Adrenal gland (tissue), 9 donors: ENCODE measurements at regions not wholly inside any gene's neighbourhood (a gene's known extent, or its start where the extent isn't known, plus 50 kb on each side); places are given as distances from the start of the nearest gene placed in this dataset.
"Not testable (repeated sequence)": the region's sequence is repeated elsewhere in the genome, so short reads cannot be mapped to it uniquely, and the experiment has no call there.

ENCODE experiments used
- DNase-seq, 7 donors: peaks; one replicate each; pipeline ENCODE4 v3.0.0-alpha.2; 2019 to 2020
- H3K27ac ChIP-seq, 5 donors: fragments of 200-600 bp; sonication (generic) in 4 of 5; 1 replicate in 3 of 5; 2 replicates in 2 of 5; pipeline versions ENCODE4 v1.5.1 to v1.8.0; 2016 to 2020; ENCODE audit warnings: mild to moderate bottlenecking in 1 of 5
- H3K27me3 ChIP-seq: fragments of 200-600 bp; 2 replicates; pipeline ENCODE4 v1.8.0; 2021
- H3K36me3 ChIP-seq, 2 donors: fragments of 200-600 bp; replicated peaks in 1 of 2; 1 replicate in 1 of 2; 2 replicates in 1 of 2; pipeline versions ENCODE4 v1.5.1 to v1.8.0; 2018 to 2022
- H3K4me1 ChIP-seq, 2 donors: fragments of 200-600 bp; replicated peaks in 1 of 2; 1 replicate in 1 of 2; 2 replicates in 1 of 2; pipeline versions ENCODE4 v1.5.1 to v1.8.0; 2018 to 2021
- H3K4me3 ChIP-seq, 4 donors: fragments of 200-600 bp; sonication (generic) in 3 of 4; one replicate each; pipeline ENCODE4 v1.5.1; 2016 to 2018
- H3K9me3 ChIP-seq, 3 donors: fragments of 200-600 bp; sonication (generic) in 1 of 3; replicated peaks in 1 of 3; 1 replicate in 2 of 3; 2 replicates in 1 of 3; pipeline versions ENCODE4 v1.5.1 to v1.8.0; 2016 to 2021
- CTCF ChIP-seq, 6 experiments: fragments of 450-650 bp in 4 of 6; fragments of 200-600 bp in 2 of 6; sonication (generic) in 1 of 6; IDR thresholded peaks; 1 replicate in 5 of 6; 2 replicates in 1 of 6; pipeline versions ENCODE4 v1.5.1 to v1.8.0; 2016 to 2021; ENCODE audit warnings: antibody characterized with exemption in 6 of 6, mild to moderate bottlenecking in 2 of 6, moderate library complexity in 1 of 6
- POLR2A ChIP-seq, 2 donors: fragments of 450-650 bp; IDR thresholded peaks; one replicate each; pipeline ENCODE4 v1.6.1; 2017; ENCODE audit warnings: antibody characterized with exemption in 2 of 2, mild to moderate bottlenecking in 2 of 2, moderate library complexity in 1 of 2
- WGBS, 4 donors: extraction: QIAGEN DNeasy Blood & Tissue Kit in 2 of 4; methylation state at CpG; one replicate each; pipeline versions ENCODE4 v1.1.5 to v1.1.7; 2013 to 2017; 5-methylcytosine and 5-hydroxymethylcytosine counted together
- intact Hi-C, 2 donors: fragments of 100-400 bp; cut with DNase I; formaldehyde crosslinking; loops; one replicate each; pipeline versions ENCODE4 v1.14.1 to v1.15.0; 2022 to 2023
- donor health status: healthy with polysubstance abuse.
- donor health status: Bipolar disorder and iron deficiency.
- donor health status: DM: yes; HTN: yes; CAD: no.
- donor health status: DM: no; HTN: no; CAD: no.
- donor health status: DM: no; HTN: no; CAD: no.

- no peaks in the 10 kb centered on the region for H3K9me3 ChIP-seq
- intact Hi-C loops: loop anchor here (5.0 to 10.0 kb wide), 2 partner anchors 313 to 395 kb away; no protein-coding TSS in a partner anchor
- no peak for TF ChIP-seq CTCF (IDR thresholded peaks at IDR 0.05)
These were observed 219.0 kb downstream of the VGLL3 start for GRCh38 chr3:86771741-86772512.

GRCh38 chr3:86766331-86766730 is 224.6 kb downstream of the VGLL3 start:
- H3K9me3 ChIP-seq: no peaks in the 10 kb centered on the region
- H3K36me3 ChIP-seq: no peaks in the 10 kb centered on the region
- TF ChIP-seq POLR2A (IDR thresholded peaks at IDR 0.05): no peak
- TF ChIP-seq CTCF (IDR thresholded peaks at IDR 0.05): no peak
- no peak for DNase-seq
- H3K27me3 ChIP-seq: no peaks in the 10 kb centered on the region
- intact Hi-C loops: no loop called here
- no peak overlapping the region for H3K27ac ChIP-seq
- H3K4me3 ChIP-seq: no peak overlapping the region
- WGBS, 4 donors: 52 to 69% (median 65%) methylated on average over 2 of the region's 2 CpGs
- no peaks in the 10 kb centered on the region for H3K4me1 ChIP-seq

More at GRCh38 chr3:86771741-86772512, 219.0 kb downstream of the VGLL3 start:
- Histone ChIP-seq H3K4me1 (no peaks in the 10 kb centered on the region), H3K27me3 (no peaks in the 10 kb centered on the region), H3K36me3 (no peaks in the 10 kb centered on the region), H3K4me3 (no peak overlapping the region), H3K27ac (no peak overlapping the region)
- 64 to 74% (median 69%) methylated on average over 4 of the region's 4 CpGs; no CpG with 5 or more reads in 1 of the 4 donors for WGBS, 4 donors
- no peak for DNase-seq

GRCh38 chr3:86757322-86758179 is 233.4 kb downstream of the VGLL3 start:
- H3K9me3 ChIP-seq, H3K4me1 ChIP-seq, H3K36me3 ChIP-seq, H3K27ac ChIP-seq, H3K27me3 ChIP-seq, intact Hi-C loops, H3K4me3 ChIP-seq, DNase-seq: not testable (repeated sequence)
- WGBS, 4 donors: 92 to 95% (median 95%) methylated on average over 5 to 44 of the region's 44 CpGs

- Histone ChIP-seq H3K4me1 (no peaks in the 10 kb centered on the region), H3K27ac (no peak overlapping the region), H3K36me3 (no peaks in the 10 kb centered on the region), H3K4me3 (no peak overlapping the region), H3K9me3 (no peaks in the 10 kb centered on the region), H3K27me3 (no peaks in the 10 kb centered on the region)
- no peak for DNase-seq
- intact Hi-C loops: no loop called here
- no peak for TF ChIP-seq CTCF (IDR thresholded peaks at IDR 0.05)
- TF ChIP-seq POLR2A (IDR thresholded peaks at IDR 0.05): no peak
- 64 to 77% (median 70%) methylated on average over 6 of the region's 6 CpGs for WGBS, 4 donors
These were observed 242.9 kb downstream of the VGLL3 start for GRCh38 chr3:86748015-86748414.
